ENCODE measurements at regions not wholly inside any gene's neighbourhood (a gene's known extent, or its start where the extent isn't known, plus 50 kb on each side); places are given as distances from the start of the nearest gene placed in this dataset.

GRCh38 chr4:171433674-171434073, 379.5 kb upstream of the GALNTL6 start:
- ChIA-PET POLR2A (no interaction called here), CTCF (no interaction called here)
- Histone ChIP-seq H3K9me1 (replicated peaks; ENCODE audit: control insufficient read depth, extremely low read depth, insufficient read depth, low read length) (no peaks in the 10 kb centered on the region), H4K20me1 (replicated peaks; ENCODE audit: control insufficient read depth, extremely low read depth, insufficient read depth, low read length) (no peaks in the 10 kb centered on the region), H3K27ac (ENCODE audit: insufficient read depth, low read depth, low read length) (no peak overlapping the region), H3K9ac (replicated peaks; ENCODE audit: extremely low read depth, insufficient read depth, low read length) (no peak overlapping the region), H3K4me1 (ENCODE audit: control insufficient read depth, extremely low read depth, insufficient read depth, low read length) (no peaks in the 10 kb centered on the region), H2AFZ (ENCODE audit: low read depth, low read length) (no peak overlapping the region), H3K36me3 (ENCODE audit: control insufficient read depth in 2 of 2, extremely low read depth in 1 of 2, insufficient read depth in 2 of 2, low read length in 2 of 2) (no peaks in the 10 kb centered on the region), H3K79me2 (ENCODE audit: control insufficient read depth, insufficient read depth, low read length) (no peaks in the 10 kb centered on the region), H3K9me3 (replicated peaks; ENCODE audit: control insufficient read depth, insufficient read depth, low read length) (peaks cover 3% of the 10 kb centered on the region), H3K4me2 (ENCODE audit: insufficient read depth, low read length) (no peak overlapping the region), H3K4me3 (replicated peaks in 1 of 3; ENCODE audit: insufficient read depth in 1 of 3, low read depth in 1 of 3, low read length in 3 of 3) (no peak overlapping the region), H3K27me3 (ENCODE audit: control insufficient read depth in 2 of 2, insufficient read depth in 2 of 2, low read length in 2 of 2) (no peaks in the 10 kb centered on the region)
- TF ChIP-seq EZH2 (IDR thresholded peaks at IDR 0.05; ENCODE audit: borderline replicate concordance, low read depth, low read length, severe bottlenecking) = no peak
- TF ChIP-seq GATA2 (IDR thresholded peaks at IDR 0.05; ENCODE audit: insufficient read depth, insufficient read length, low read depth, low read length) = no peak
- no peak for TF ChIP-seq MYC (IDR thresholded peaks at IDR 0.05; ENCODE audit: low read depth, low read length)
- TF ChIP-seq MAX (IDR thresholded peaks at IDR 0.05; ENCODE audit: insufficient read depth, insufficient read length) = no peak
- TF ChIP-seq POLR2A (IDR thresholded peaks at IDR 0.05; ENCODE audit: low read depth, low read length) = no peak
- TF ChIP-seq CTCF (IDR thresholded peaks at IDR 0.05; ENCODE audit: extremely low read depth in 1 of 2, insufficient read depth in 1 of 2, low read depth in 1 of 2, low read length in 2 of 2) = no peak
- TF ChIP-seq JUN (IDR thresholded peaks at IDR 0.05; ENCODE audit: borderline replicate concordance, insufficient read depth, insufficient read length, low read depth) = no peak
- no peak for TF ChIP-seq POLR2AphosphoS5 (IDR thresholded peaks at IDR 0.05; ENCODE audit: insufficient read depth, low read depth, low read length)
- TF ChIP-seq FOS (IDR thresholded peaks at IDR 0.05; ENCODE audit: borderline replicate concordance, insufficient read depth, low read length) = no peak
- no peak for FAIRE-seq
- intact Hi-C loops (cut with micrococcal nuclease) = no loop called here
- no peak for DNase-seq (ENCODE audit: low read depth, low spot score)
- dilution Hi-C loops (cut with MboI; ENCODE audit: extremely low pct_ligation_motif_present, low sequenced_read_pairs) = no loop called here
- no TSS peak for BruUV-seq (replicated peaks)
